Mucosa of gallbladder (tissue), 1 donor: ENCODE measurements at regions not wholly inside any gene's neighbourhood (a gene's known extent, or its start where the extent isn't known, plus 50 kb on each side); places are given as distances from the start of the nearest gene placed in this dataset.

ENCODE experiments used
- DNase-seq: peaks from one replicate; pipeline ENCODE4 v3.0.0-alpha.2; 2020; ENCODE audit warnings: low spot score
- donor health status: DM: no; HTN: no; CAD: no.

GRCh38 chr16:82241469-82242052 lies 71.5 kb upstream of the MPHOSPH6 start:
- DNase-seq: no peak

DNA sequence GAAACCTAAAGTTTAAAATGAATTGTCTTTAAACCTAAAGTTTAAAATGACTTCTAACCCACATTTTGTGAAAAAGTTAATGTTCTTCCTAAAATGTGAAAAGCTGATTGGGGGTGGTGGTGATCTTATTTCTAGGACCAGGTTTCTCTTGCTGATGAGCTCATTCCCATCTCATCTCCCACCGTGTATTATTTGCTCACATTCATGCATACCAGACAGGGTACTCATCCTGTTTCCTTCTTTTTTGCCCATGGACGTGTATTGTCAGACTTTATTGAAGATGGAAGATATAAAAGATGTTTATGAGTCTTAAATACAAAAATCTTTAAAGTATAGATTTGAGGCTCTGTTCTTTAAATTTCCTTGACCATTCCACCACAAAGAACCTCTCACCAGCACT lies 70.1 kb upstream of the MPHOSPH6 start:
- DNase-seq: no peak

DNA sequence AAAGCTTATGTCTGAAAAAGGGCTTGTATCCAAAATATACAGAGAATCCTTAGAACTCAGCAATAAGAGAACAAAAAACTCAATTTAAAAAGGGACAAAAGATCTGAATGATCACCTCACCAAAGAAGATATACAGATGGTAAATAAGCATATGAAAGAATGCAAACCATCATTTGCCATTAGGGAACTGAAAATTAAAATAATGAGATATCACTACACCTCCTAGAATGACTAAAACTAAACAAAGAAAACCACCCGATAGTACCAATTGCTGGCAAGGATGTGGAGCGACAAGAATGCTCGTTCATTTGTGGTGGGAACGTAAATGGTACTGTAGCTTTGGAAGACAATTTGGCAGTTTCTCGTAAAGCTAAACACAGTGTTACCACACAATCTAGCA lies 66.9 kb upstream of the MPHOSPH6 start:
- DNase-seq: no peak

DNA sequence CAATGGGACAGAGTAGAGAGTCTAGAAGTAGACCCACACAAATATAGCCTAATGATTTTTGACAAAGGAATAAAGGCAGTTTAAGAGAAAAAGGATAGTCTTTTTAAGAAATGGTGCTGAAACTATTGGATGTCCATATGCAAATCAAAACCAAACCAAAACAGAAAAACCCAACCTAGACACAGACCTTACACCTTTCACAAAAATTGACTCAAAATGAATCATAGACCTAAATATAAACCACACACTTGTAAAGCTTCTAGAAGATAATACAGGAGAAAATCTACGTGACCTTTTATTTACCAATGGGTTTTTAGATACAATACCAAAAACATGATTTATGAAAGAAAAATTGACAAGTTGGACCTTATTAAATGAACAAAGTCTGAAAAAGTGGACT lies 66.4 kb upstream of the MPHOSPH6 start:
- no peak for DNase-seq

GRCh38 chr16:82232806-82233205 lies 62.8 kb upstream of the MPHOSPH6 start:
- no peak for DNase-seq

DNA sequence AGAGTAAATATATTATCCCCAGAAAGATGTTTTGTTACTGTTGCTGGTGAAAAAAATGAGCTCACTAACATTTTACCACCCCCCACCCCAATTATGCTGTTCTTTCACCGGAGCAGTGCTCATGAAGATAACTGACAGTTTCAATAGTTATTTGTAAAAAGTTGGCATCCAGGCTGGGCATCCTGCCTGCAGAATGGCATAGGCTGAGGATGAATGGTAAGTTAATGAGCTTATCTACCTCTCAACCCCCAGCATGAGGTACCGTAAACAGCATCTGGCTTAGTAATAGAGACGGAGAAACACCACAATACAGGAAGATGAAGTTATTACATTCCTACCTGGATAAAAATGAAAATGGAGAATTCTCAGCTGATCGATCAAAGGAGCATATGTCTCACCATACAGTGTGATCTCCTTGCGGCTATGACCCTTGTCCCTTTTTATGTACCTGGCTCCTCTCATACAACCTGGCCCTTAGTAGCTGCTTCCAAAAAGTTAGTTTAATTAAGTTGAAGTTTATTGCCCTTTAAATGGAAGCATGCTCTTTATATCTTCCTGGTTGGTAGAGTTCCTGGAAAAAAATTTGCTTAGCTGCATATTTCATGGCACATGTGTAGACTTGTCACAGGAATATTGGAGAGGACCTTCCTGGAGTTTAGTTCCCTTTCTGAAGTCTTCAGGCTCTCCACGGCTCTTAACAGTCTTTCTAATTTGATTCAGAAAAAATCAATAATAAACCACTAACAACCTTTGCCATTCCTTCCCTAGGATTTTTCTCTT lies 61.2 kb upstream of the MPHOSPH6 start:
- DNase-seq: no peak

GRCh38 chr16:82229800-82230619 lies 60.0 kb upstream of the MPHOSPH6 start:
- peak; percentile 61 for DNase-seq

DNA sequence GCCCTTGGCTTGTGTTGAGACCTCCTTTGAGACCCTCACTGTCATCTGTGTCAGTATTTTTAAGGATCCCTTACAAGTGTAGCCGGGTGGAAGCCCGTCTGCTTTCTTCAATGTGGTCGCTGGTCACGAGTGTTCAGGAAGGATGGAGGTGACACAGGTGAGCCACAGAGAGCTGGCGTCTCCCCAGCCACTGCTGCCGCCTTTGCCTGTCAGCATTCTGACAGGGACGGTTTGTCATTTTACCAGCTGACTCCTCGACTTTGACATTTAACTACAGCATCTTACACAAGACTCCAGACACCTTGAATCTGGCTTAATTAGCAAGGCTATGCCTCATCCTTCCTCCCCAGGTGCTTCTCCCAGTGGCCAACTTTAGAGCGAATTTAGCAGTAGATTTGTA lies 56.3 kb upstream of the MPHOSPH6 start:
- DNase-seq: no peak

DNA sequence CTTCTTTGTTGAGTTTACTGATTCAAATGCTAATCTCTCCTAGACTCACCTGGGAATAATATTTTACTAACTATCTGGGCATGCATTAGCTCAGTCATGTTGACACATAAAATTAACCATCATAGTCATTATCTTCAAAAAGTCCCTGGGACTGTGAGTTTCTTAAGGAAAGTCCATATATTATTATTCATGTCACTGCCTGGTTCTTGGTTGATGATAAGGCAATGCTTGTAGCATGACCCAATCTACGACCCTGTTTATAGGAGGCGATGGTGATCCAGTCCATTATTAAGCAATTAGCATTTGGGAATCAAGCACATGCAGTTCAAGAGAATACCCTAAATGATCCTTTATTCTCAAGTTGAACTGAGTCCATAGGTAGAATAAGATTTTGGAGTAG lies 54.8 kb upstream of the MPHOSPH6 start:
- no peak for DNase-seq

GRCh38 chr16:82220541-82220940 lies 50.5 kb upstream of the MPHOSPH6 start:
- DNase-seq: no peak
